ENCODE measurements at regions not wholly inside any gene's neighbourhood (a gene's known extent, or its start where the extent isn't known, plus 50 kb on each side); places are given as distances from the start of the nearest gene placed in this dataset.
A peak's percentile ranks its signal among the peaks of the same experiment; 100 is the strongest.

GRCh38 chr4:92120810-92121498 is 182.8 kb upstream of the GRID2 start:
- no peaks in the 10 kb centered on the region for H3K36me3 ChIP-seq
- no peak overlapping the region for H3K27ac ChIP-seq
- WGBS, 4 donors = 53 to 59% (median 58%) methylated on average over 6 of the region's 6 CpGs
- intact Hi-C loops (cut with DNase I) = no loop called here
- H3K4me1 ChIP-seq = no peaks in the 10 kb centered on the region
- DNase-seq (peak in 1 of 5 donors; percentile 31), ATAC-seq (peak in 1 of 4 donors; percentile 52)
- no peak overlapping the region for H3K4me3 ChIP-seq
- peaks cover 0 to 3% (median 0%) of the 10 kb centered on the region in 12 donors for H3K9me3 ChIP-seq
- TF ChIP-seq CTCF (IDR thresholded peaks at IDR 0.05) (no peak), POLR2A (IDR thresholded peaks at IDR 0.05) (no peak)
- no peaks in the 10 kb centered on the region for H3K27me3 ChIP-seq

- no peak for DNase-seq
- Histone ChIP-seq H3K27me3 (no peaks in the 10 kb centered on the region), H3K4me3 (no peak overlapping the region), H3K9me3 (peaks cover 0 to 3% (median 0%) of the 10 kb centered on the region in 12 donors), H3K4me1 (no peaks in the 10 kb centered on the region), H3K36me3 (no peaks in the 10 kb centered on the region), H3K27ac (no peak overlapping the region)
- TF ChIP-seq CTCF (IDR thresholded peaks at IDR 0.05) (no peak), POLR2A (IDR thresholded peaks at IDR 0.05) (no peak)
- ATAC-seq = no peak
- intact Hi-C loops (cut with DNase I) = no loop called here
- WGBS, 4 donors = 69 to 77% (median 73%) methylated on average over 3 of the region's 3 CpGs
Observed at GRCh38 chr4:92122911-92123310, 180.9 kb upstream of the GRID2 start.

- intact Hi-C loops (cut with DNase I) = no loop called here
- H3K4me3 ChIP-seq = no peak overlapping the region
- no peaks in the 10 kb centered on the region for H3K27me3 ChIP-seq
- TF ChIP-seq CTCF (IDR thresholded peaks at IDR 0.05) (no peak), POLR2A (IDR thresholded peaks at IDR 0.05) (no peak)
- DNase-seq = no peak
- no peak for ATAC-seq
- H3K36me3 ChIP-seq = no peaks in the 10 kb centered on the region
- H3K4me1 ChIP-seq = no peaks in the 10 kb centered on the region
- no peak overlapping the region for H3K27ac ChIP-seq
- peaks cover 0 to 22% (median 3%) of the 10 kb centered on the region in 12 donors for H3K9me3 ChIP-seq
- 84 to 94% (median 85%) methylated on average over 1 of the region's 1 CpG for WGBS, 4 donors
Observed at GRCh38 chr4:92128676-92129075, 175.1 kb upstream of the GRID2 start.

GRCh38 chr4:92129408-92129994 is 174.3 kb upstream of the GRID2 start:
- peaks cover 0 to 22% (median 3%) of the 10 kb centered on the region in 12 donors for H3K9me3 ChIP-seq
- no peak for ATAC-seq
- H3K36me3 ChIP-seq = no peaks in the 10 kb centered on the region
- intact Hi-C loops (cut with DNase I) = no loop called here
- WGBS, 4 donors = 67 to 80% (median 74%) methylated on average over 4 to 5 of the region's 5 CpGs
- H3K27ac ChIP-seq = no peak overlapping the region
- H3K4me3 ChIP-seq = no peak overlapping the region
- H3K4me1 ChIP-seq = no peaks in the 10 kb centered on the region
- DNase-seq = no peak
- no peaks in the 10 kb centered on the region for H3K27me3 ChIP-seq
- TF ChIP-seq POLR2A (IDR thresholded peaks at IDR 0.05) (no peak), CTCF (IDR thresholded peaks at IDR 0.05) (no peak)

All from heart left ventricle (tissue), 16 donors.